IPS-18c (cell line): ENCODE measurements at regions not wholly inside any gene's neighbourhood (a gene's known extent, or its start where the extent isn't known, plus 50 kb on each side); places are given as distances from the start of the nearest gene placed in this dataset.
"Not testable (repeated sequence)": the region's sequence is repeated elsewhere in the genome, so short reads cannot be mapped to it uniquely, and the experiment has no call there.

ENCODE experiments used
- H3K4me3 ChIP-seq: 2 replicates; pipeline ENCODE4 v1.7.0; 2013; ENCODE audit warnings: low read depth, mild to moderate bottlenecking, low read length, moderate library complexity; ENCODE audit not compliant: insufficient read depth
- H3K9me3 ChIP-seq: one replicate; pipeline ENCODE4 v1.6.1; 2013; ENCODE audit warnings: mild to moderate bottlenecking, low read length, moderate library complexity; ENCODE audit not compliant: control insufficient read depth, insufficient read depth

- H3K9me3 ChIP-seq: peaks cover 6% of the 10 kb centered on the region
- no peak overlapping the region for H3K4me3 ChIP-seq
Observed at GRCh38 chrX:3787856-3788255, 74.4 kb upstream of the PRKX start.

GRCh38 chrX:3785822-3786221 lies 72.4 kb upstream of the PRKX start:
- not testable (repeated sequence) for H3K9me3 ChIP-seq, H3K4me3 ChIP-seq

GRCh38 chrX:3780564-3780963 lies 67.1 kb upstream of the PRKX start:
- H3K9me3 ChIP-seq: peaks cover 11% of the 10 kb centered on the region

GRCh38 chrX:3779546-3779945 lies 66.1 kb upstream of the PRKX start:
- Histone ChIP-seq H3K4me3 (no peak overlapping the region), H3K9me3 (peaks cover 9% of the 10 kb centered on the region)

More at GRCh38 chrX:3780564-3780963, 67.1 kb upstream of the PRKX start:
- H3K4me3 ChIP-seq: no peak overlapping the region

- H3K9me3 ChIP-seq: peaks cover 11% of the 10 kb centered on the region
- H3K4me3 ChIP-seq: no peak overlapping the region
Observed at GRCh38 chrX:3777416-3777815, 64.0 kb upstream of the PRKX start.

GRCh38 chrX:3771766-3772165 lies 58.3 kb upstream of the PRKX start:
- Histone ChIP-seq H3K9me3 (peaks cover 4% of the 10 kb centered on the region), H3K4me3 (no peak overlapping the region)

GRCh38 chrX:3768881-3769280 lies 55.4 kb upstream of the PRKX start:
- no peak overlapping the region for H3K4me3 ChIP-seq

More at GRCh38 chrX:3768881-3769280, 55.4 kb upstream of the PRKX start:
- peaks cover 2% of the 10 kb centered on the region for H3K9me3 ChIP-seq
